Suprapubic skin (tissue), 4 donors: ENCODE measurements at regions not wholly inside any gene's neighbourhood (a gene's known extent, or its start where the extent isn't known, plus 50 kb on each side); places are given as distances from the start of the nearest gene placed in this dataset.

ENCODE experiments used
- CTCF ChIP-seq, 2 donors: fragments of 200-600 bp in 1 of 2; fragments of 450-650 bp in 1 of 2; sonication (generic) in 1 of 2; IDR thresholded peaks; one replicate each; pipeline ENCODE4 v1.5.1; 2016 to 2019; ENCODE audit warnings: antibody characterized with exemption in 2 of 2, mild to moderate bottlenecking in 1 of 2, moderate library complexity in 1 of 2
- EP300 ChIP-seq: sonication (generic); formaldehyde crosslinking; IDR thresholded peaks from one replicate; pipeline ENCODE4 v1.6.1; 2017; ENCODE audit warnings: antibody characterized with exemption
- POLR2A ChIP-seq, 2 donors: fragments of 450-650 bp; IDR thresholded peaks; one replicate each; pipeline ENCODE4 v1.6.1; 2017; ENCODE audit warnings: antibody characterized with exemption in 2 of 2, mild to moderate bottlenecking in 2 of 2, moderate library complexity in 2 of 2
- POLR2AphosphoS5 ChIP-seq, 3 donors: sonication (generic); formaldehyde crosslinking; IDR thresholded peaks; one replicate each; pipeline ENCODE4 v1.6.1; 2017; ENCODE audit warnings: antibody characterized with exemption in 3 of 3

GRCh38 chr4:28690890-28691289 is 1830.2 kb downstream of the STIM2 start:
- no peak for TF ChIP-seq EP300
- TF ChIP-seq CTCF (IDR thresholded peaks at IDR 0.05): no peak
- no peak for TF ChIP-seq POLR2A (IDR thresholded peaks at IDR 0.05)
- TF ChIP-seq POLR2AphosphoS5 (IDR thresholded peaks at IDR 0.05): no peak
